GM23338 (cell line): ENCODE measurements at regions not wholly inside any gene's neighbourhood (a gene's known extent, or its start where the extent isn't known, plus 50 kb on each side); places are given as distances from the start of the nearest gene placed in this dataset.
"Not testable (repeated sequence)": the region's sequence is repeated elsewhere in the genome, so short reads cannot be mapped to it uniquely, and the experiment has no call there.

Experiments
- ATAC-seq: fragments of 200-7000 bp; cut with Tn5 transposase; 3 replicates; pipeline ENCODE4 v1.9.1; 2020
- DNase-seq: peaks from one replicate; pipeline ENCODE4 v3.0.0-alpha.2; 2015; ENCODE audit warnings: low spot score
- H2AFZ ChIP-seq: fragments of 200-600 bp; sonication (generic); 2 replicates; pipeline ENCODE4 v1.8.0; 2016; ENCODE audit warnings: antibody characterized with exemption, mild to moderate bottlenecking, moderate library complexity
- H3F3A ChIP-seq: fragments of 200-600 bp; sonication (generic); replicated peaks from 2 replicates; pipeline ENCODE4 v1.8.0; 2017; ENCODE audit warnings: antibody characterized with exemption, mixed run types, low read depth
- H3K27ac ChIP-seq: fragments of 200-600 bp; sonication (generic); 2 replicates; pipeline ENCODE4 v1.6.1; 2016; ENCODE audit warnings: low read depth
- H3K27me3 ChIP-seq: fragments of 200-600 bp; sonication (generic); 2 replicates; pipeline ENCODE4 v1.8.0; 2016; ENCODE audit warnings: mild to moderate bottlenecking, mixed run types, moderate library complexity; ENCODE audit not compliant: insufficient read depth
- H3K36me3 ChIP-seq: fragments of 200-600 bp; sonication (generic); 2 replicates; pipeline ENCODE4 v1.8.0; 2016; ENCODE audit warnings: mild to moderate bottlenecking; ENCODE audit not compliant: insufficient read depth
- H3K4me1 ChIP-seq: fragments of 200-600 bp; sonication (generic); 2 replicates; pipeline ENCODE4 v1.8.0; 2016; ENCODE audit warnings: mild to moderate bottlenecking, moderate library complexity; ENCODE audit not compliant: insufficient read depth
- H3K4me2 ChIP-seq: fragments of 200-600 bp; sonication (generic); 2 replicates; pipeline ENCODE4 v1.7.1; 2017; ENCODE audit warnings: mixed run types
- H3K4me3 ChIP-seq: fragments of 200-600 bp; sonication (generic); 2 replicates; pipeline ENCODE4 v1.6.1; 2016; ENCODE audit warnings: mixed run types
- H3K79me2 ChIP-seq: fragments of 200-600 bp; sonication (generic); replicated peaks from 2 replicates; pipeline ENCODE4 v1.8.0; 2017; ENCODE audit warnings: mild to moderate bottlenecking; ENCODE audit not compliant: insufficient read depth
- H3K9me2 ChIP-seq: fragments of 200-600 bp; sonication (generic); 2 replicates; pipeline ENCODE4 v1.8.0; 2017; ENCODE audit not compliant: insufficient read depth
- H4K20me1 ChIP-seq: fragments of 200-600 bp; sonication (generic); replicated peaks from 2 replicates; pipeline ENCODE4 v1.8.0; 2017; ENCODE audit warnings: mild to moderate bottlenecking; ENCODE audit not compliant: insufficient read depth
- H3K27ac Mint-ChIP-seq: 2 replicates; pipeline ENCODE4 v1.8.0; 2020; ENCODE audit warnings: inconsistent platforms, mild to moderate bottlenecking, moderate library complexity, mixed read lengths
- H3K27me3 Mint-ChIP-seq: 3 replicates; pipeline ENCODE4 v1.8.0; 2022; ENCODE audit warnings: low read depth, mild to moderate bottlenecking, moderate library complexity, mixed read lengths, inconsistent platforms; ENCODE audit not compliant: insufficient read depth, poor library complexity
- H3K36me3 Mint-ChIP-seq: 3 replicates; pipeline ENCODE4 v1.8.0; 2021; ENCODE audit warnings: low read depth, mild to moderate bottlenecking, inconsistent platforms, moderate library complexity, mixed read lengths
- H3K4me1 Mint-ChIP-seq: 3 replicates; pipeline ENCODE4 v1.8.0; 2020; ENCODE audit warnings: mild to moderate bottlenecking, inconsistent platforms, mixed read lengths
- H3K4me3 Mint-ChIP-seq: 3 replicates; pipeline ENCODE4 v1.8.0; 2021; ENCODE audit warnings: moderate library complexity, mild to moderate bottlenecking, inconsistent platforms, mixed read lengths
- H3K9me3 Mint-ChIP-seq: 3 replicates; pipeline ENCODE4 v1.8.0; 2020; ENCODE audit warnings: moderate library complexity, mild to moderate bottlenecking, inconsistent platforms, mixed read lengths
- CTCF ChIP-seq, 2 experiments: fragments of 200-600 bp in 1 of 2; sonication (generic) in 1 of 2; conservative IDR thresholded peaks; 2 replicates each; pipeline versions ENCODE4 v1.5.1 to v1.6.1; 2016 to 2017; ENCODE audit warnings: antibody characterized with exemption in 2 of 2, low read depth in 2 of 2, mild to moderate bottlenecking in 2 of 2, moderate library complexity in 1 of 2
- EZH2 ChIP-seq: fragments of 200-600 bp; sonication (generic); IDR thresholded peaks from one replicate; pipeline ENCODE4 v1.8.0; 2017; ENCODE audit warnings: antibody characterized with exemption, mild to moderate bottlenecking, low read depth; ENCODE audit not compliant: unreplicated experiment
- JUNB ChIP-seq: IDR thresholded peaks from one replicate; pipeline ENCODE4 v1.6.1; 2016; ENCODE audit warnings: antibody characterized with exemption; ENCODE audit not compliant: unreplicated experiment
- TF ChIP-seq, protein P1 (sequence below): fragments of 250-450 bp; sonication (Bioruptor Pico); IDR thresholded peaks from 2 replicates; pipeline ENCODE4 v1.5.0; 2020; ENCODE audit warnings: mild to moderate bottlenecking, moderate library complexity

DNA sequence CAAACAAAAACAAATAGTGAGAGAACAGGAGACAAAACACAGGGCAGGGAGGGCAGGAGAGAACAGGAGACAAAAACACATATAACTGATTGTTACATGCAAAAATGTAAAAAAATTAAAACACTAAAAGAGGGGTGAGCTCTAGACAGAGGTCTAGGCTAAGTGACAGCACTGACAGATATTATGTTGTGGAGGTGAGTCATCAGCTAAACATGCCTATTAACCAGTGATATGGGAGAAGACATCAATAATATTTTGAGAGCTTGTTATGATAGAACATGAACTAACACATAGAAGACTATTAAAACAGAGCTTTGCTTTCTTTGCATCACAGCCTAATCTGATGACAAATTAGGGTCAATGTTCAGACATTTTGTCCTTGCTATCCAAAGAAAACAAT, 972.7 kb downstream of the PRIM2 start:
- Histone ChIP-seq H3K4me2 (no peak overlapping the region), H3K27me3 (no peaks in the 10 kb centered on the region), H2AFZ (no peak overlapping the region), H3K4me1 (no peaks in the 10 kb centered on the region), H3K9me2 (no peaks in the 10 kb centered on the region), H3K79me2 (no peaks in the 10 kb centered on the region), H3F3A (no peaks in the 10 kb centered on the region), H3K27ac (no peak overlapping the region), H3K36me3 (0 out of 2 replicates have a peak, but pooled peaks cover 3% of the 10 kb centered on the region), H3K4me3 (no peak overlapping the region), H4K20me1 (no peaks in the 10 kb centered on the region)
- no peak for ATAC-seq
- TF ChIP-seq EZH2 (no peak), JUNB (no peak), CTCF (conservative IDR thresholded peaks at IDR 0.05; ENCODE audit: low read depth in 2 of 2) (no peak)
- TF ChIP-seq, protein P1, sequence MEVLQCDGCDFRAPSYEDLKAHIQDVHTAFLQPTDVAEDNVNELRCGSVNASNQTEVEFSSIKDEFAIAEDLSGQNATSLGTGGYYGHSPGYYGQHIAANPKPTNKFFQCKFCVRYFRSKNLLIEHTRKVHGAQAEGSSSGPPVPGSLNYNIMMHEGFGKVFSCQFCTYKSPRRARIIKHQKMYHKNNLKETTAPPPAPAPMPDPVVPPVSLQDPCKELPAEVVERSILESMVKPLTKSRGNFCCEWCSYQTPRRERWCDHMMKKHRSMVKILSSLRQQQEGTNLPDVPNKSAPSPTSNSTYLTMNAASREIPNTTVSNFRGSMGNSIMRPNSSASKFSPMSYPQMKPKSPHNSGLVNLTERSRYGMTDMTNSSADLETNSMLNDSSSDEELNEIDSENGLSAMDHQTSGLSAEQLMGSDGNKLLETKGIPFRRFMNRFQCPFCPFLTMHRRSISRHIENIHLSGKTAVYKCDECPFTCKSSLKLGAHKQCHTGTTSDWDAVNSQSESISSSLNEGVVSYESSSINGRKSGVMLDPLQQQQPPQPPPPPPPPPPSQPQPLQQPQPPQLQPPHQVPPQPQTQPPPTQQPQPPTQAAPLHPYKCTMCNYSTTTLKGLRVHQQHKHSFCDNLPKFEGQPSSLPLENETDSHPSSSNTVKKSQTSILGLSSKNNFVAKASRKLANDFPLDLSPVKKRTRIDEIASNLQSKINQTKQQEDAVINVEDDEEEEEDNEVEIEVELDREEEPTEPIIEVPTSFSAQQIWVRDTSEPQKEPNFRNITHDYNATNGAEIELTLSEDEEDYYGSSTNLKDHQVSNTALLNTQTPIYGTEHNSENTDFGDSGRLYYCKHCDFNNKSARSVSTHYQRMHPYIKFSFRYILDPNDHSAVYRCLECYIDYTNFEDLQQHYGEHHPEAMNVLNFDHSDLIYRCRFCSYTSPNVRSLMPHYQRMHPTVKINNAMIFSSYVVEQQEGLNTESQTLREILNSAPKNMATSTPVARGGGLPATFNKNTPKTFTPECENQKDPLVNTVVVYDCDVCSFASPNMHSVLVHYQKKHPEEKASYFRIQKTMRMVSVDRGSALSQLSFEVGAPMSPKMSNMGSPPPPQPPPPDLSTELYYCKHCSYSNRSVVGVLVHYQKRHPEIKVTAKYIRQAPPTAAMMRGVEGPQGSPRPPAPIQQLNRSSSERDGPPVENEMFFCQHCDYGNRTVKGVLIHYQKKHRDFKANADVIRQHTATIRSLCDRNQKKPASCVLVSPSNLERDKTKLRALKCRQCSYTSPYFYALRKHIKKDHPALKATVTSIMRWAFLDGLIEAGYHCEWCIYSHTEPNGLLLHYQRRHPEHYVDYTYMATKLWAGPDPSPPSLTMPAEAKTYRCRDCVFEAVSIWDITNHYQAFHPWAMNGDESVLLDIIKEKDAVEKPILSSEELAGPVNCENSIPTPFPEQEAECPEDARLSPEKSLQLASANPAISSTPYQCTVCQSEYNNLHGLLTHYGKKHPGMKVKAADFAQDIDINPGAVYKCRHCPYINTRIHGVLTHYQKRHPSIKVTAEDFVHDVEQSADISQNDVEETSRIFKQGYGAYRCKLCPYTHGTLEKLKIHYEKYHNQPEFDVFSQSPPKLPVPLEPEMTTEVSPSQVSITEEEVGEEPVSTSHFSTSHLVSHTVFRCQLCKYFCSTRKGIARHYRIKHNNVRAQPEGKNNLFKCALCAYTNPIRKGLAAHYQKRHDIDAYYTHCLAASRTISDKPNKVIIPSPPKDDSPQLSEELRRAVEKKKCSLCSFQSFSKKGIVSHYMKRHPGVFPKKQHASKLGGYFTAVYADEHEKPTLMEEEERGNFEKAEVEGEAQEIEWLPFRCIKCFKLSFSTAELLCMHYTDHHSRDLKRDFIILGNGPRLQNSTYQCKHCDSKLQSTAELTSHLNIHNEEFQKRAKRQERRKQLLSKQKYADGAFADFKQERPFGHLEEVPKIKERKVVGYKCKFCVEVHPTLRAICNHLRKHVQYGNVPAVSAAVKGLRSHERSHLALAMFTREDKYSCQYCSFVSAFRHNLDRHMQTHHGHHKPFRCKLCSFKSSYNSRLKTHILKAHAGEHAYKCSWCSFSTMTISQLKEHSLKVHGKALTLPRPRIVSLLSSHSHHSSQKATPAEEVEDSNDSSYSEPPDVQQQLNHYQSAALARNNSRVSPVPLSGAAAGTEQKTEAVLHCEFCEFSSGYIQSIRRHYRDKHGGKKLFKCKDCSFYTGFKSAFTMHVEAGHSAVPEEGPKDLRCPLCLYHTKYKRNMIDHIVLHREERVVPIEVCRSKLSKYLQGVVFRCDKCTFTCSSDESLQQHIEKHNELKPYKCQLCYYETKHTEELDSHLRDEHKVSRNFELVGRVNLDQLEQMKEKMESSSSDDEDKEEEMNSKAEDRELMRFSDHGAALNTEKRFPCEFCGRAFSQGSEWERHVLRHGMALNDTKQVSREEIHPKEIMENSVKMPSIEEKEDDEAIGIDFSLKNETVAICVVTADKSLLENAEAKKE (CRISPR knock-in tag), result no peak
- no peaks in the 10 kb centered on the region for H3K27me3 Mint-ChIP-seq
- H3K4me3 Mint-ChIP-seq, result no peak overlapping the region
- H3K4me1 Mint-ChIP-seq, result no peaks in the 10 kb centered on the region
- H3K36me3 Mint-ChIP-seq, result peaks cover 26% of the 10 kb centered on the region; the same call in 1 of the 3 replicates
- DNase-seq, result no peak
- no peak overlapping the region for H3K27ac Mint-ChIP-seq
- H3K9me3 Mint-ChIP-seq, result peaks cover 84% of the 10 kb centered on the region

GRCh38 chr6:58291319-58291718, 973.9 kb downstream of the PRIM2 start:
- H3K4me2 ChIP-seq, H3K4me3 ChIP-seq, ATAC-seq, H3K4me3 Mint-ChIP-seq, H3K4me1 Mint-ChIP-seq, H3K4me1 ChIP-seq, H3F3A ChIP-seq, H3K27ac ChIP-seq, H4K20me1 ChIP-seq, H3K27ac Mint-ChIP-seq, H3K9me2 ChIP-seq, H3K79me2 ChIP-seq, H3K27me3 ChIP-seq, H3K36me3 ChIP-seq, H3K27me3 Mint-ChIP-seq, H2AFZ ChIP-seq, DNase-seq: not testable (repeated sequence)
- Mint-ChIP-seq H3K36me3 (peaks cover 24% of the 10 kb centered on the region; the same call in 1 of the 3 replicates), H3K9me3 (peaks cover 76% of the 10 kb centered on the region)

DNA sequence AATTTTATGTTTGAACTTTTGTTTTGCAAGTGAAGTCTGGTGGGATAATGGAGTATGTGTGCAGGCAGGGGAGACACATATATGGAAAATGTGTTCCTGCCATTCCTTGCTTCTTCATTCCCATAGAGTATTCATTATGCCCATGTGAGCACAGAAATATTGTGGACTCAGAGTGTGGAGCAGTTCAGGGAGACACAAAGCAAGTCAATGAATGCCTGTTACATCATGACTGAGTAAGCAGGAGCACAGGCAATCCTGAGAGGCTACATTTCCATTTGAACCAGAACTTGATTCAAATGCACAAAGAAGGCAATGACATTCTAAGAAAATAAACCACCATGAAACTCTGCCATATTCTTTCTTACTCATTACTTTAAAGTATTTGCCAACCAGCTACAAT, 990.5 kb downstream of the PRIM2 start:
- not testable (repeated sequence) for H3K36me3 Mint-ChIP-seq, H3K27ac ChIP-seq, H3K79me2 ChIP-seq, H3K4me3 Mint-ChIP-seq, ATAC-seq, H3K27me3 ChIP-seq, H3K9me2 ChIP-seq, DNase-seq, H3F3A ChIP-seq, H3K4me1 ChIP-seq, H3K27ac Mint-ChIP-seq, H3K4me2 ChIP-seq, H3K4me1 Mint-ChIP-seq, H2AFZ ChIP-seq, H3K27me3 Mint-ChIP-seq, H3K4me3 ChIP-seq, H4K20me1 ChIP-seq
- peaks cover 66% of the 10 kb centered on the region for H3K9me3 Mint-ChIP-seq
- H3K36me3 ChIP-seq, result 0 out of 2 replicates have a peak, but pooled peaks cover 11% of the 10 kb centered on the region

DNA sequence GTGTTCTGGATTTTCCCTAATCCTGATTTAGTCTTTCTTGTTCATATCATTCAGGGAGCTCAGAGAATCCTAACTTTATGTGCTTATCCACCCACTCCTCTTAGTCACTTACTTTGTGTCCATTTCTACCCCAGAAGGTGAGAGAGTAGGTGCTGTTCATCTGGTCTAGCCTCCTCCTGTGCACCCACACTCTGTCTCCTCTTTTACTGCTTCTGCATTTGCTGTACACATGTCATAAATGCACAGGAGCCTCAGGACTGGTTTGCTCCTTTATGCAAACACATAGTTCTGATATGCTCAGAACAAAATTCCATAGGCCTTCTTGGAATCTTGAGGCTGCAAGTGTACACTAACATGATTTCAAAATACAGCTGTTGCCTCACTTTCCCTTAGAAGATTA, 1014.7 kb downstream of the PRIM2 start:
- H3K4me2 ChIP-seq, H4K20me1 ChIP-seq, H3F3A ChIP-seq, H3K4me1 ChIP-seq, DNase-seq, H3K4me3 ChIP-seq, ATAC-seq, H3K79me2 ChIP-seq, H2AFZ ChIP-seq, H3K27me3 ChIP-seq, H3K36me3 Mint-ChIP-seq, H3K4me3 Mint-ChIP-seq, H3K27ac ChIP-seq, H3K27ac Mint-ChIP-seq, H3K4me1 Mint-ChIP-seq, H3K27me3 Mint-ChIP-seq, H3K36me3 ChIP-seq, H3K9me2 ChIP-seq: not testable (repeated sequence)
- H3K9me3 Mint-ChIP-seq, result peaks cover 81% of the 10 kb centered on the region
